ENCODE measurements at regions not wholly inside any gene's neighbourhood (a gene's known extent, or its start where the extent isn't known, plus 50 kb on each side); places are given as distances from the start of the nearest gene placed in this dataset.

DNA sequence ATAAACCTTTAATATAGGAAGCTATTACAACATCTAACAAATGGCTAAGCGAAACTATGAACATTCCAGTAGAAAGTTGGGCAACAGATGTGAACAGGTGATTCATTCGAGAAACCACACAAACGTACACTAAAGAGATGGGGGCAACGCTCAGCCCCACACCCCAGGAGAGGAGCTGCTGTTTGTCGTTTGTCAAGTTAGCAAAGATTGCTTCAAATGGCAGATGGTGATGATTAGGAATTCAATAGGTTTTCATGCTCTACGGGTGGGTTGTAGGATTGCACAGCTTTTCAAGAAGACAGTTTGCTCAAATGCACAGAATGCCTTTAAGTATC, 154.7 kb upstream of the HDAC4 start:
- TF ChIP-seq POLR2AphosphoS5 (IDR thresholded peaks at IDR 0.05) (no peak), CTCF (IDR thresholded peaks at IDR 0.05) (no peak)
